ENCODE measurements at regions not wholly inside any gene's neighbourhood (a gene's known extent, or its start where the extent isn't known, plus 50 kb on each side); places are given as distances from the start of the nearest gene placed in this dataset.

GRCh38 chr1:60350531-60350930 lies 277.0 kb upstream of the C1orf87 start:
- no peak overlapping the region for H3K27ac ChIP-seq (ENCODE audit: low read depth, low read length, poor library complexity, severe bottlenecking)
- H4K20me1 ChIP-seq (ENCODE audit: insufficient read depth, low read length): no peaks in the 10 kb centered on the region
- no peak overlapping the region for H2AFZ ChIP-seq (ENCODE audit: low read length)
- H3K4me3 ChIP-seq (ENCODE audit: low read depth, low read length, poor library complexity, severe bottlenecking): no peak overlapping the region
- intact Hi-C loops (cut with micrococcal nuclease; ENCODE audit: unreplicated experiment): no loop called here
- no TSS peak for BruUV-seq (replicated peaks)
- H3K9me2 ChIP-seq (ENCODE audit: insufficient read depth, low read length): no peaks in the 10 kb centered on the region
- H3K79me2 ChIP-seq (ENCODE audit: insufficient read depth, low read depth, low read length): no peaks in the 10 kb centered on the region
- no peak for DNase-seq (ENCODE audit: low spot score)
- no peak overlapping the region for H3K4me2 ChIP-seq (ENCODE audit: low read length)
- H3K36me3 ChIP-seq (ENCODE audit: insufficient read depth, low read length): no peaks in the 10 kb centered on the region
- no peaks in the 10 kb centered on the region for H3K4me1 ChIP-seq (ENCODE audit: insufficient read depth, low read length, poor library complexity, severe bottlenecking)
- TF ChIP-seq CTCF (conservative IDR thresholded peaks at IDR 0.05; ENCODE audit: low read length) (no peak), EZH2phosphoT487 (IDR thresholded peaks at IDR 0.05; ENCODE audit: borderline replicate concordance, low read depth, low read length) (no peak)
- CTCF ChIA-PET (ENCODE audit: unreplicated experiment): no interaction called here
- POLR2A ChIA-PET: no interaction called here
- H3K9me3 ChIP-seq (ENCODE audit: low read length): no peaks in the 10 kb centered on the region

GRCh38 chr1:60348884-60349283 lies 275.3 kb upstream of the C1orf87 start:
- H3K36me3 ChIP-seq (ENCODE audit: insufficient read depth, low read length): no peaks in the 10 kb centered on the region
- no peaks in the 10 kb centered on the region for H4K20me1 ChIP-seq (ENCODE audit: insufficient read depth, low read length)
- POLR2A ChIA-PET: interaction anchor here (0.7 kb wide), 1 partner anchor 231 kb away, joined by 3 read pairs; no protein-coding TSS in a partner anchor
- H3K4me3 ChIP-seq (ENCODE audit: low read depth, low read length, poor library complexity, severe bottlenecking): no peak overlapping the region
- TF ChIP-seq CTCF (conservative IDR thresholded peaks at IDR 0.05; ENCODE audit: low read length) (no peak), EZH2phosphoT487 (IDR thresholded peaks at IDR 0.05; ENCODE audit: borderline replicate concordance, low read depth, low read length) (no peak)
- DNase-seq (ENCODE audit: low spot score): no peak
- intact Hi-C loops (cut with micrococcal nuclease; ENCODE audit: unreplicated experiment): no loop called here
- no TSS peak for BruUV-seq (replicated peaks)
- no peaks in the 10 kb centered on the region for H3K4me1 ChIP-seq (ENCODE audit: insufficient read depth, low read length, poor library complexity, severe bottlenecking)
- no peak overlapping the region for H3K4me2 ChIP-seq (ENCODE audit: low read length)
- H2AFZ ChIP-seq (ENCODE audit: low read length): no peak overlapping the region
- H3K79me2 ChIP-seq (ENCODE audit: insufficient read depth, low read depth, low read length): no peaks in the 10 kb centered on the region
- CTCF ChIA-PET (ENCODE audit: unreplicated experiment): no interaction called here
- H3K9me2 ChIP-seq (ENCODE audit: insufficient read depth, low read length): no peaks in the 10 kb centered on the region
- no peaks in the 10 kb centered on the region for H3K9me3 ChIP-seq (ENCODE audit: low read length)
- no peak overlapping the region for H3K27ac ChIP-seq (ENCODE audit: low read depth, low read length, poor library complexity, severe bottlenecking)

DNA sequence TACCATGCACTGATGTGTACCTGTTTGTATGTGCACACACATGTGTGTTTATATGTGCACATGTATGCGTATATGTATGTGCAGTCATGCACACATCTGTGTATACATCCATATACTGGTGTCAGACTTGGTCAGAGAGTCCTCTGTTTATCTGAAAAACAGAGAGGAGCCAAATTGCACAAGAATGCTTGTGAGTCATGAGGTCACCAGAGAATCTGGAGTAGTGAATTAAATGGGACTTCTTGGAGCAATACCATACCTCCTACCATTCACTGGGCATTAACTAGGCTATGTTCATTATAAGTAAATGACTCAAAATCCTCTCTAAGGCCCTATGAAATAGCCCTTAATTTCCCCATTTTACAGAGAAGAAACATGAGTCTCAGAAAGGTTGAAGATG lies 272.1 kb upstream of the C1orf87 start:
- H3K27ac ChIP-seq (ENCODE audit: low read depth, low read length, poor library complexity, severe bottlenecking): no peak overlapping the region
- H3K79me2 ChIP-seq (ENCODE audit: insufficient read depth, low read depth, low read length): no peaks in the 10 kb centered on the region
- ChIA-PET CTCF (ENCODE audit: unreplicated experiment) (no interaction called here), POLR2A (no interaction called here)
- no TSS peak for BruUV-seq (replicated peaks)
- no peaks in the 10 kb centered on the region for H4K20me1 ChIP-seq (ENCODE audit: insufficient read depth, low read length)
- H3K4me1 ChIP-seq (ENCODE audit: insufficient read depth, low read length, poor library complexity, severe bottlenecking): no peaks in the 10 kb centered on the region
- no peaks in the 10 kb centered on the region for H3K9me3 ChIP-seq (ENCODE audit: low read length)
- no peak for DNase-seq (ENCODE audit: low spot score)
- TF ChIP-seq EZH2phosphoT487 (IDR thresholded peaks at IDR 0.05; ENCODE audit: borderline replicate concordance, low read depth, low read length) (no peak), CTCF (conservative IDR thresholded peaks at IDR 0.05; ENCODE audit: low read length) (no peak)
- H2AFZ ChIP-seq (ENCODE audit: low read length): no peak overlapping the region
- no peaks in the 10 kb centered on the region for H3K9me2 ChIP-seq (ENCODE audit: insufficient read depth, low read length)
- intact Hi-C loops (cut with micrococcal nuclease; ENCODE audit: unreplicated experiment): no loop called here
- no peaks in the 10 kb centered on the region for H3K36me3 ChIP-seq (ENCODE audit: insufficient read depth, low read length)
- H3K4me2 ChIP-seq (ENCODE audit: low read length): no peak overlapping the region
- no peak overlapping the region for H3K4me3 ChIP-seq (ENCODE audit: low read depth, low read length, poor library complexity, severe bottlenecking)

Data from OCI-LY7 (cell line).